ENCODE measurements at regions not wholly inside any gene's neighbourhood (a gene's known extent, or its start where the extent isn't known, plus 50 kb on each side); places are given as distances from the start of the nearest gene placed in this dataset.

GRCh38 chr2:43027097-43027873 lies 199.1 kb downstream of the ZFP36L2 start:
- Histone ChIP-seq H3K9me2 (replicated peaks; ENCODE audit: low read depth, low read length) (no peaks in the 10 kb centered on the region), H3K9ac (ENCODE audit: low read depth, low read length, poor library complexity, severe bottlenecking) (no peak overlapping the region), H3K4me1 (ENCODE audit: insufficient read depth, low read length, poor library complexity, severe bottlenecking) (peaks cover 13% of the 10 kb centered on the region), H3K27me3 (ENCODE audit: insufficient read depth, low read length, poor library complexity, severe bottlenecking) (no peaks in the 10 kb centered on the region), H4K20me1 (ENCODE audit: insufficient read depth, low read length, poor library complexity, severe bottlenecking) (no peaks in the 10 kb centered on the region), H3K9me3 (ENCODE audit: insufficient read depth, low read depth, low read length) (no peaks in the 10 kb centered on the region), H2AFZ (ENCODE audit: low read length) (no peak overlapping the region), H3K4me2 (ENCODE audit: low read depth, low read length, poor library complexity, severe bottlenecking) (no peak overlapping the region), H3K36me3 (ENCODE audit: insufficient read depth, low read length) (no peaks in the 10 kb centered on the region), H3F3A (ENCODE audit: low read depth) (no peaks in the 10 kb centered on the region), H3K4me3 (ENCODE audit: low read length, poor library complexity, severe bottlenecking) (no peak overlapping the region), H3K79me2 (ENCODE audit: insufficient read depth, low read length) (no peaks in the 10 kb centered on the region)
- no peak for TF ChIP-seq EZH2phosphoT487 (IDR thresholded peaks at IDR 0.05; ENCODE audit: borderline replicate concordance)
- TF ChIP-seq, protein P1, sequence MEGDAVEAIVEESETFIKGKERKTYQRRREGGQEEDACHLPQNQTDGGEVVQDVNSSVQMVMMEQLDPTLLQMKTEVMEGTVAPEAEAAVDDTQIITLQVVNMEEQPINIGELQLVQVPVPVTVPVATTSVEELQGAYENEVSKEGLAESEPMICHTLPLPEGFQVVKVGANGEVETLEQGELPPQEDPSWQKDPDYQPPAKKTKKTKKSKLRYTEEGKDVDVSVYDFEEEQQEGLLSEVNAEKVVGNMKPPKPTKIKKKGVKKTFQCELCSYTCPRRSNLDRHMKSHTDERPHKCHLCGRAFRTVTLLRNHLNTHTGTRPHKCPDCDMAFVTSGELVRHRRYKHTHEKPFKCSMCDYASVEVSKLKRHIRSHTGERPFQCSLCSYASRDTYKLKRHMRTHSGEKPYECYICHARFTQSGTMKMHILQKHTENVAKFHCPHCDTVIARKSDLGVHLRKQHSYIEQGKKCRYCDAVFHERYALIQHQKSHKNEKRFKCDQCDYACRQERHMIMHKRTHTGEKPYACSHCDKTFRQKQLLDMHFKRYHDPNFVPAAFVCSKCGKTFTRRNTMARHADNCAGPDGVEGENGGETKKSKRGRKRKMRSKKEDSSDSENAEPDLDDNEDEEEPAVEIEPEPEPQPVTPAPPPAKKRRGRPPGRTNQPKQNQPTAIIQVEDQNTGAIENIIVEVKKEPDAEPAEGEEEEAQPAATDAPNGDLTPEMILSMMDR (conservative IDR thresholded peaks at IDR 0.05; ENCODE audit: low read length), result no peak

DNA sequence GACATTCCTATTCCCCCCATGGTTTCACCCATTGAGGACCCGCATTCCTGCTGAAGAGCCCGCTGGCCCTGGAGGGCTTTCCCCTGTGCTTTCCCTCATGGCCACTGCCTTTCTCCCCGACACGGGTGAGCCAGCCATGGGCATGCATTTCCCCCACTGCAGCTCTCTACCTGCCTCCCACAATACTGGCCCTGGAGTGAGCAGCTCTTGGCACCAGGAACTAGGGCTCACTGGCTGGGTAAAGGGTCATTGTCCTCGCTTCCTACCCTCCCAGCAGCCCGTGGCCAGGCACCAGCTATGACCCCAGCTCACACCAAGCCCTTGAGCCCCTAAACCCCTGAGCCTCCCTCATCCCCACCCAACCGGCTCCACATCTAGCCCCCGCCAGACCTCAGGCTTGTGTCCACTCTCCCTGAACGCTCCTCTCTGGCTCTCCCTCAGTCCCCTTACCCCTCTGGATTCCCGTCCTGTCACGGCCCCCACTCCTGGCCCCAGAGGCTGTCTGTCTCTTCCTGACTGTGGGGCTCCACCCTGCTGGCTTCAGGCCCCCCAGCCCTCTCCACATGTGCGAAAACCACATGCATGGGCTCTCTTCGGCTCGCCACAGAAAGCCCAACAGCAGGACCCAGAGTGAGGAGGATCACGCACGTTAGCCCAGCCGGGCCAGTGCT lies 199.8 kb downstream of the ZFP36L2 start:
- H3K9ac ChIP-seq (ENCODE audit: low read depth, low read length, poor library complexity, severe bottlenecking), result no peak overlapping the region
- no peak for TF ChIP-seq EZH2phosphoT487 (IDR thresholded peaks at IDR 0.05; ENCODE audit: borderline replicate concordance)
- TF ChIP-seq, protein P1 (conservative IDR thresholded peaks at IDR 0.05; ENCODE audit: low read length), result no peak
- H3F3A ChIP-seq (ENCODE audit: low read depth), result no peaks in the 10 kb centered on the region
- H3K4me1 ChIP-seq (ENCODE audit: insufficient read depth, low read length, poor library complexity, severe bottlenecking), result peaks cover 13% of the 10 kb centered on the region
- H3K4me3 ChIP-seq (ENCODE audit: low read length, poor library complexity, severe bottlenecking), result no peak overlapping the region
- no peak overlapping the region for H2AFZ ChIP-seq (ENCODE audit: low read length)
- H4K20me1 ChIP-seq (ENCODE audit: insufficient read depth, low read length, poor library complexity, severe bottlenecking), result no peaks in the 10 kb centered on the region
- no peak overlapping the region for H3K4me2 ChIP-seq (ENCODE audit: low read depth, low read length, poor library complexity, severe bottlenecking)
- no peaks in the 10 kb centered on the region for H3K79me2 ChIP-seq (ENCODE audit: insufficient read depth, low read length)
- no peaks in the 10 kb centered on the region for H3K9me3 ChIP-seq (ENCODE audit: insufficient read depth, low read depth, low read length)
- H3K36me3 ChIP-seq (ENCODE audit: insufficient read depth, low read length), result no peaks in the 10 kb centered on the region
- H3K9me2 ChIP-seq (replicated peaks; ENCODE audit: low read depth, low read length), result no peaks in the 10 kb centered on the region
- H3K27me3 ChIP-seq (ENCODE audit: insufficient read depth, low read length, poor library complexity, severe bottlenecking), result no peaks in the 10 kb centered on the region

GRCh38 chr2:43025709-43026295 lies 200.6 kb downstream of the ZFP36L2 start:
- Histone ChIP-seq H3K79me2 (ENCODE audit: insufficient read depth, low read length) (no peaks in the 10 kb centered on the region), H3K9me3 (ENCODE audit: insufficient read depth, low read depth, low read length) (no peaks in the 10 kb centered on the region), H3K9me2 (replicated peaks; ENCODE audit: low read depth, low read length) (no peaks in the 10 kb centered on the region), H3K36me3 (ENCODE audit: insufficient read depth, low read length) (no peaks in the 10 kb centered on the region), H4K20me1 (ENCODE audit: insufficient read depth, low read length, poor library complexity, severe bottlenecking) (no peaks in the 10 kb centered on the region), H3K4me1 (ENCODE audit: insufficient read depth, low read length, poor library complexity, severe bottlenecking) (peaks cover 13% of the 10 kb centered on the region), H3K4me3 (ENCODE audit: low read length, poor library complexity, severe bottlenecking) (no peak overlapping the region), H2AFZ (ENCODE audit: low read length) (0 out of 2 replicates have a peak overlapping the region, but pooled peaks have one; percentile 52), H3K27me3 (ENCODE audit: insufficient read depth, low read length, poor library complexity, severe bottlenecking) (no peaks in the 10 kb centered on the region), H3K9ac (ENCODE audit: low read depth, low read length, poor library complexity, severe bottlenecking) (no peak overlapping the region), H3F3A (ENCODE audit: low read depth) (no peaks in the 10 kb centered on the region), H3K4me2 (ENCODE audit: low read depth, low read length, poor library complexity, severe bottlenecking) (no peak overlapping the region)
- TF ChIP-seq, protein P1 (conservative IDR thresholded peaks at IDR 0.05; ENCODE audit: low read length), result no peak
- TF ChIP-seq EZH2phosphoT487 (IDR thresholded peaks at IDR 0.05; ENCODE audit: borderline replicate concordance), result no peak

Measured in Loucy (cell line).